Spleen (tissue), 11 donors: ENCODE measurements at regions not wholly inside any gene's neighbourhood (a gene's known extent, or its start where the extent isn't known, plus 50 kb on each side); places are given as distances from the start of the nearest gene placed in this dataset.
A peak's percentile ranks its signal among the peaks of the same experiment; 100 is the strongest.

Experiments used
- DNase-seq: peaks from one replicate; pipeline ENCODE4 v3.0.0-alpha.2; 2020
- H3K27ac ChIP-seq, 8 donors: fragments of 200-600 bp; sonication (generic) in 7 of 8; 1 replicate in 4 of 8; 2 replicates in 4 of 8; pipeline versions ENCODE4 v1.5.0 to v1.8.0; 2016 to 2021; ENCODE audit warnings: inconsistent platforms in 4 of 8, mild to moderate bottlenecking in 4 of 8, moderate library complexity in 1 of 8
- H3K27me3 ChIP-seq, 7 donors: fragments of 200-600 bp; sonication (generic) in 6 of 7; replicated peaks in 1 of 7; 1 replicate in 4 of 7; 2 replicates in 3 of 7; pipeline versions ENCODE4 v1.5.0 to v1.8.0; 2016 to 2021; ENCODE audit warnings: inconsistent platforms in 3 of 7, mild to moderate bottlenecking in 1 of 7
- H3K36me3 ChIP-seq, 6 donors: fragments of 200-600 bp; sonication (generic) in 5 of 6; 1 replicate in 4 of 6; 2 replicates in 2 of 6; pipeline versions ENCODE4 v1.5.0 to v1.8.0; 2016 to 2021; ENCODE audit warnings: inconsistent platforms in 2 of 6
- H3K4me1 ChIP-seq, 6 donors: fragments of 200-600 bp; sonication (generic) in 5 of 6; 1 replicate in 3 of 6; 2 replicates in 3 of 6; pipeline versions ENCODE4 v1.5.0 to v1.8.0; 2016 to 2021; ENCODE audit warnings: inconsistent platforms in 3 of 6
- H3K4me3 ChIP-seq, 8 donors: fragments of 200-600 bp; sonication (generic) in 7 of 8; 1 replicate in 4 of 8; 2 replicates in 4 of 8; pipeline versions ENCODE4 v1.5.0 to v1.8.0; 2016 to 2021; ENCODE audit warnings: inconsistent platforms in 4 of 8, mild to moderate bottlenecking in 4 of 8, moderate library complexity in 2 of 8
- H3K9me3 ChIP-seq, 8 donors: fragments of 200-600 bp; sonication (generic) in 7 of 8; 1 replicate in 4 of 8; 2 replicates in 4 of 8; pipeline versions ENCODE4 v1.5.0 to v1.8.0; 2016 to 2021; ENCODE audit warnings: inconsistent platforms in 4 of 8
- POLR2A ChIP-seq, 3 donors: fragments of 450-650 bp; IDR thresholded peaks; one replicate each; pipeline ENCODE4 v1.5.1; 2017; ENCODE audit warnings: antibody characterized with exemption in 3 of 3, mild to moderate bottlenecking in 1 of 3
- POLR2AphosphoS5 ChIP-seq, 3 donors: sonication (generic); formaldehyde crosslinking; IDR thresholded peaks; one replicate each; pipeline ENCODE4 v1.5.1; 2017; ENCODE audit warnings: antibody characterized with exemption in 3 of 3
- WGBS, 5 donors: extraction: QIAGEN DNeasy Blood & Tissue Kit in 3 of 5; methylation state at CpG; one replicate each; pipeline versions ENCODE4 v1.1.5 to v1.1.7; 2013 to 2018; 5-methylcytosine and 5-hydroxymethylcytosine counted together
- intact Hi-C: fragments of 100-400 bp; cut with DNase I; formaldehyde crosslinking; loops from one replicate; pipeline ENCODE4 v1.15.0; 2023; ENCODE audit warnings: low total_unique reads
- TF ChIP-seq, protein P1 (sequence below), 11 experiments: fragments of 200-600 bp in 7 of 11; fragments of 450-650 bp in 4 of 11; sonication (generic) in 4 of 11; IDR thresholded peaks in 8 of 11; conservative IDR thresholded peaks in 3 of 11; 1 replicate in 7 of 11; 2 replicates in 4 of 11; pipeline versions ENCODE4 v1.4.0 to v1.8.0; 2016 to 2021; ENCODE audit warnings: antibody characterized with exemption in 11 of 11, inconsistent platforms in 4 of 11, mild to moderate bottlenecking in 1 of 11
- donor health status: healthy with polysubstance abuse.
- donor health status: DM: no; HTN: no; CAD: no; lungs with moderate emphysema.
- donor health status: DM: no; HTN: no; CAD: no.
- donor health status: Bipolar disorder and iron deficiency.
- donor health status: healthy.
- donor health status: DM: no; HTN: no; CAD: no.
- donor health status: DM: yes; HTN: yes; CAD: no.

DNA sequence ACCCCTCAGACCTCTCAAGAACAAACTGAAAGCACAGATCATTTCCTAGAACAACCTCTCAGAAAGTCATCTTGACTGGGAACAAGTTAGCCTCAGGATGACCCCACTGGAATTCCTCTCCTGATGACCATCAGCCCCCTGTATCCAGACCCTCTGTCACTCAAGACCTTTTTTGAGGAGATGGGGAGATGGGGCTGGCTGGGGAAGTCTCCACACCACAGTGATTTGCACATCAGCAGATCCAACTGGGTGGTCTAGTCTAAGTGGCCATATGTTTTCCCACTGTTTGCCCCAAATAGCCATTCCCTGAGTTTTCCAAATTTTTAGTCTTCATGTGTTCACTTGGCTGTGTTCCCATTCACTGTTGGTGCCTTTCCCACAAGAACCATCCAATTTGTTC lies 452.4 kb upstream of the NPVF start:
- H3K27me3 ChIP-seq = no peaks in the 10 kb centered on the region
- intact Hi-C loops = no loop called here
- H3K9me3 ChIP-seq = no peaks in the 10 kb centered on the region
- no peak overlapping the region for H3K4me3 ChIP-seq
- H3K4me1 ChIP-seq = no peaks in the 10 kb centered on the region
- no peak for DNase-seq
- H3K36me3 ChIP-seq = no peaks in the 10 kb centered on the region
- TF ChIP-seq POLR2A (IDR thresholded peaks at IDR 0.05) (no peak), POLR2AphosphoS5 (IDR thresholded peaks at IDR 0.05) (no peak)
- TF ChIP-seq, protein P1, sequence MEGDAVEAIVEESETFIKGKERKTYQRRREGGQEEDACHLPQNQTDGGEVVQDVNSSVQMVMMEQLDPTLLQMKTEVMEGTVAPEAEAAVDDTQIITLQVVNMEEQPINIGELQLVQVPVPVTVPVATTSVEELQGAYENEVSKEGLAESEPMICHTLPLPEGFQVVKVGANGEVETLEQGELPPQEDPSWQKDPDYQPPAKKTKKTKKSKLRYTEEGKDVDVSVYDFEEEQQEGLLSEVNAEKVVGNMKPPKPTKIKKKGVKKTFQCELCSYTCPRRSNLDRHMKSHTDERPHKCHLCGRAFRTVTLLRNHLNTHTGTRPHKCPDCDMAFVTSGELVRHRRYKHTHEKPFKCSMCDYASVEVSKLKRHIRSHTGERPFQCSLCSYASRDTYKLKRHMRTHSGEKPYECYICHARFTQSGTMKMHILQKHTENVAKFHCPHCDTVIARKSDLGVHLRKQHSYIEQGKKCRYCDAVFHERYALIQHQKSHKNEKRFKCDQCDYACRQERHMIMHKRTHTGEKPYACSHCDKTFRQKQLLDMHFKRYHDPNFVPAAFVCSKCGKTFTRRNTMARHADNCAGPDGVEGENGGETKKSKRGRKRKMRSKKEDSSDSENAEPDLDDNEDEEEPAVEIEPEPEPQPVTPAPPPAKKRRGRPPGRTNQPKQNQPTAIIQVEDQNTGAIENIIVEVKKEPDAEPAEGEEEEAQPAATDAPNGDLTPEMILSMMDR (IDR thresholded peaks at IDR 0.05 in 8 of 11, conservative IDR thresholded peaks at IDR 0.05 in 3 of 11) = no peak
- H3K27ac ChIP-seq = no peak overlapping the region

DNA sequence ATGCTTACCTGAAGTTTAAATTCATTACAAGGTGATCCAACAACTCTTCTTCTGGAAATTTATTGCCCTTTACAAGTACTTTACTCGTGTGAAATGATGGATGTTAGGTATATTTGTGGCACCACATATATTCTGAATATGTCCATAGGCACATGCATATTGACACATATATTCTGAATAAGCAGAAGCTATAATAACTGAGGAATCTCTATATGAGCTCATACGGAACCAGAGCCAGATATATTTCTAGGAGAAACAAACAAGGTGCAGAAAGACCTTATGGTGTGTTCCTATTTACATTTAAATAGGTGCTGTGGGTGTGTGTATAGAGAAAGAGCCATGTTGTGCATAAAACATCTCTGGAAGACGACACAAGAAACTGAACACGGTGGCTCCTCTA lies 456.1 kb upstream of the NPVF start:
- Histone ChIP-seq H3K4me3 (no peak overlapping the region), H3K9me3 (no peaks in the 10 kb centered on the region), H3K27ac (no peak overlapping the region), H3K36me3 (no peaks in the 10 kb centered on the region), H3K4me1 (no peaks in the 10 kb centered on the region), H3K27me3 (peaks cover 0 to 8% (median 0%) of the 10 kb centered on the region in 7 donors)
- no peak for DNase-seq
- 81 to 91% (median 83%) methylated on average over 4 of the region's 4 CpGs for WGBS, 5 donors
- intact Hi-C loops = no loop called here
- TF ChIP-seq, protein P1 (IDR thresholded peaks at IDR 0.05 in 8 of 11, conservative IDR thresholded peaks at IDR 0.05 in 3 of 11) = no peak
- no peak for TF ChIP-seq POLR2AphosphoS5 (IDR thresholded peaks at IDR 0.05)
- TF ChIP-seq POLR2A (IDR thresholded peaks at IDR 0.05) = no peak

DNA sequence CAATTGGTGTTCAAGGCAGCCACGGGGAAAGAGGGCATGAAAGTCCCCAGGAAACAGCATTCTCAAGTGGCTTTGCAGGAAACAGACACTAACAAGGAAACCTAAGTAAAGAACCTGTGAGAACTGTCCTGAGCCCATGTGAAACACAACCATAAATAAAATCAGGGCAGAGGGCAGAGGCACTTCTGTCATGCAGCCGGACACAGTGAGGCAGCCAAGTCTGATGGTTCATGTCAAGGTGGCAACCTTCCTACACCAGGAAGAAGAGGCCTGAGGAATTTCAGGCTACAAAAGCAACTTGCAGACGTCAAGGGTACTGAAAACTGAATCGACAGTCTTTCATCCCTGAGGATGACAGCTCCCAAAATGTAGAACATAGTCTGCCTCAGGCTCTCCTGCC lies 458.2 kb upstream of the NPVF start:
- DNase-seq = no peak
- Histone ChIP-seq H3K4me3 (no peak overlapping the region), H3K27ac (no peak overlapping the region), H3K27me3 (peaks cover 0 to 8% (median 0%) of the 10 kb centered on the region in 7 donors), H3K9me3 (no peaks in the 10 kb centered on the region), H3K36me3 (no peaks in the 10 kb centered on the region), H3K4me1 (no peaks in the 10 kb centered on the region)
- TF ChIP-seq, protein P1 (IDR thresholded peaks at IDR 0.05 in 8 of 11, conservative IDR thresholded peaks at IDR 0.05 in 3 of 11) = no peak
- TF ChIP-seq POLR2A (IDR thresholded peaks at IDR 0.05) (no peak), POLR2AphosphoS5 (IDR thresholded peaks at IDR 0.05) (no peak)
- WGBS, 5 donors = 53 to 68% (median 61%) methylated on average over 4 of the region's 4 CpGs
- intact Hi-C loops = no loop called here

DNA sequence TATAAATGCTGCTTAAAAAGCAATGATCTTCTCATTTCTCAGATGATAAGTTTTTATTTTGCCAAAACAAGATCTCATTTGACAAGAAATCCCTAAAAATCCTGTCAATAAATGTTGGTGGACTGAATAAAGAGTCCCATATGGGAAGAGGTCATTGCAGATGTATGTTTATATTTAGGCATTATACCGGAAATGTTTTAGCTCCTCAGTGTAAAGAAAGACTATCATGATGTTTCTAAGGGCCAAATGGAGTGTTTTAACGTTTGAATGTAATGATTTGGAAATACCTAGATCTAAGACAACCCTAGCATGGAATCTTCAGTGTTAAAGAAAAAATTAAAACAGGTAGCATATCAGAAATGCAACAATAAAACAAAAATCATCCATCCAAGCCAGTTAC lies 457.8 kb upstream of the NFE2L3 start:
- intact Hi-C loops = no loop called here
- H3K27me3 ChIP-seq = no peaks in the 10 kb centered on the region
- DNase-seq = no peak

More for the DNA sequence above, 457.8 kb upstream of the NFE2L3 start:
- Histone ChIP-seq H3K36me3 (no peaks in the 10 kb centered on the region), H3K4me1 (no peaks in the 10 kb centered on the region), H3K4me3 (no peak overlapping the region), H3K9me3 (no peaks in the 10 kb centered on the region), H3K27ac (peak overlapping the region in 1 of 8 donors; percentile 24)
- TF ChIP-seq POLR2AphosphoS5 (IDR thresholded peaks at IDR 0.05) (no peak), POLR2A (IDR thresholded peaks at IDR 0.05) (no peak)
- TF ChIP-seq, protein P1 (IDR thresholded peaks at IDR 0.05 in 8 of 11, conservative IDR thresholded peaks at IDR 0.05 in 3 of 11) = no peak
- 53 to 74% (median 64%) methylated on average over 2 of the region's 2 CpGs for WGBS, 5 donors
